ENCODE measurements at regions not wholly inside any gene's neighbourhood (a gene's known extent, or its start where the extent isn't known, plus 50 kb on each side); places are given as distances from the start of the nearest gene placed in this dataset.

GRCh38 chrX:10685923-10686595 is 65.7 kb upstream of the MID1 start:
- TF ChIP-seq POLR2A (IDR thresholded peaks at IDR 0.05), result no peak
- no peak for TF ChIP-seq CTCF (IDR thresholded peaks at IDR 0.05)
- no peak for TF ChIP-seq POLR2AphosphoS5 (IDR thresholded peaks at IDR 0.05)

Measured in gastroesophageal sphincter (tissue), 3 donors.